Urothelium cell line (cell line): ENCODE measurements at regions not wholly inside any gene's neighbourhood (a gene's known extent, or its start where the extent isn't known, plus 50 kb on each side); places are given as distances from the start of the nearest gene placed in this dataset.
"Not testable (repeated sequence)": the region's sequence is repeated elsewhere in the genome, so short reads cannot be mapped to it uniquely, and the experiment has no call there.

ENCODE experiments used
- DNase-seq: peaks from one replicate; pipeline ENCODE4 v3.0.0; 2011; ENCODE audit warnings: low spot score, mixed read lengths
- FAIRE-seq: peaks from 2 replicates; lab custom pipeline; 2011; peaks lifted over from hg19 to GRCh38; lab: Jason Lieb, UNC

DNA sequence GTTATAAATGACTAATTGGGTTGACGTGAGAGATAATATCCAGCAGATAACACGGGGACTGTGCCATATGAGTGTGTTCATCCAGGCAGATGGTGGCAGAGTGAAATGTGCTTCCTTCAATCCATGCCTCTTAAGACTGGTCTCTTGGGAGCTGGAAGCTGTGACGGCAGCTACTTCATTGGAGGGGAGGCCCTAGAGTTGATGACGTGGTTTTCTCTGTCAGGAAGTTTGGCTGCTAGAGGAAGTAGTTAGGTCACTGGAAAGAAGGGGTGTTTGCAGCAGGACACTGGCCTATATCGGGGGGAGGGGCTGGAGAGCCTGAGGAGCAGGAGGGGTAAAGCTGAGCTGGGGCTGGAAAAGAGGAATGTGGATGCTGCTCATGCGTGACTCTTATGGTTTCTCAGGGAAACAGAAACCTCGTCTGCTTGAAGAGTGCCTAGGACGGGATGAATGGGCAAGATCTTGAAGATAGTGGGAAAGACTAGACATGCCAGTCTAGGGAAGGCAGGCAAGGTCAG is 3051.6 kb downstream of the RPIA start:
- FAIRE-seq, DNase-seq: not testable (repeated sequence)

- not testable (repeated sequence) for FAIRE-seq, DNase-seq
Observed at GRCh38 chr2:91743910-91744309, 3052.4 kb downstream of the RPIA start.

GRCh38 chr2:91744700-91745141 is 3053.2 kb downstream of the RPIA start:
- not testable (repeated sequence) for DNase-seq, FAIRE-seq

GRCh38 chr2:91748902-91749301 is 3057.4 kb downstream of the RPIA start:
- no peak for FAIRE-seq
- DNase-seq: no peak

DNA sequence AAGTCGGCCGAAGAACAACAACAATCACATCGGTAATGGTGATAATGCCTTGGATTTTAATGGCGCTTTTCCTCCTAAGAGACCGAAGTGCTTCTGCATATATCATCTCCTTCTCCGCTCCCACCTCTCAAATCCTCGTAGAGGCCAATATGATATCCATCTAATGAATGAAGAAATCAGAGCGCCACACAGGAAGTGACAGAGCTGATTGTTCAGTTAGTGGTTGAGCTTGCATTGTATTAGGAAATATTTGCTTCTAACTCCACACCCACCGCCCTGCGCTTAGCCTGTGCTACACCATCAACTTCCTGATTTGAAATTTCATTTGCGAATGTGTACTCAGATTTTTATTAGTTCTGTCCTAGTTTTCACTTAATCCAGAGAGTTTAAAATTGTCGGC is 3058.2 kb downstream of the RPIA start:
- not testable (repeated sequence) for FAIRE-seq, DNase-seq

DNA sequence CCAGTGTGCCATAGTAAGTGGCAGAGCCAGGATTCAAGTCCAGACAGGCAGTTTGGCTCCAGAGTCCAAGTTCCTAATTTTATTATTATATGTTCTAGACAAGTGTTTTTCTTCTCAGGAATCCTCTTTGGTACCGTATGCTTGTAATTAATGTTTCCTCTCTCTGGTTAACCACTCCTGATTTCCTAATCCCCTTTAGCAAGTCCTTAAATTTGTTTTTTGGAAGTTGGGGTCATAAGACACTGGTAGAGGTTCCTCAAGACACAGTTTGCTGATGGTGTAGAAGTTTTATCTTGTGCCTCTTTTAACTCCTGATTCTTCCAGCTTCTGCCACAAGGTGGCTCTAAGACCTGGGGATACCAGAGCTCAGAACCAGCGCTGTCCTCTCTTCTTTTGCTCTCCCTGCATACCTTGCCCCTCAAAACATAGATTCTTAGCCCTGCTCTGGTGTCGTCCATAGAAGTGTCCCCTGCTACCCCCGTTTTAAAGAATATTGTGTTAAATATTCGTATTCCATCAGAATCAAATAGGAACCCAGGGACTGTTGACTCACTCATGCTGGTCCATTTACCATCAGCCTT is 3068.0 kb downstream of the RPIA start:
- DNase-seq, FAIRE-seq: not testable (repeated sequence)

DNA sequence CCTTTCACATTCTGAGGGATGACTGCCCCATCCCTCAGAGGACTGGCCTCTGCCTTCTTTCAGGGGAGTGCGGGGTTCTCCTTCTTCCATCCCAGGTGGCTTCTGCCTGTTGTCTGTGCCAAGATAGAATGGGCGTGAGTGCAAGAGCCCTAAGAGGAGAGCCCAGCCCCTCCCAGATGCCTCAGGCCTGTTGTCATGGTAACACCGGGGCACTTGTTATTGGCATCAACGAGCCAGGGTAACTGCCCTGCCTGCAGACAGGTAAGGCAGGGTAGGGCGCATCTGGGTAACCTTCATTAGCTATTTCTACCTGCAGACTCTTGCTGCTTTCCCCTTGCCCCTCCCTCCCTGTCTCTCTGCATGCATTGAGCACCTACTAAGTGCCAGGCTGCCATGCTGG is 3069.2 kb downstream of the RPIA start:
- not testable (repeated sequence) for FAIRE-seq, DNase-seq

DNA sequence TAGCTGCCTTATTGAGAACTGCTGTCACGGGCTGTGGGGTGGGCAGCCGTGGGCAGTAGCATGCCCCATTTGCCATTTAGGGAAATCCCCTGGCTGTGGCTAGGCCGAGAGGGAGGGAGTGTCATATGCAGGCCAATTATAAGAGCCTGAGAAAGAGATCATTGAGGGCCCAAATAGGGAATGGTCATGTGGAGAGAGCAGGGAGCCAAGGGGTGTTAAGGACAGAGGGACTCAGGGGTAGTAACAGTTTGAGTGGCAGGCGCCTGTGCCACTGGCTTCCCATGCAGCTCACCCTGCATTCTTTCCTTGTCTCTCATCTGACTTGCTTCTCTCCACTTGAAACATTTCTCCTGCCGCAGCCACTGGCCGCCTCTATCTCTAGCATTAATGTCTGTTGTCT is 3070.8 kb downstream of the RPIA start:
- DNase-seq, FAIRE-seq: not testable (repeated sequence)

GRCh38 chr2:91763710-91764109 is 3072.2 kb downstream of the RPIA start:
- FAIRE-seq: not testable (repeated sequence)

DNA sequence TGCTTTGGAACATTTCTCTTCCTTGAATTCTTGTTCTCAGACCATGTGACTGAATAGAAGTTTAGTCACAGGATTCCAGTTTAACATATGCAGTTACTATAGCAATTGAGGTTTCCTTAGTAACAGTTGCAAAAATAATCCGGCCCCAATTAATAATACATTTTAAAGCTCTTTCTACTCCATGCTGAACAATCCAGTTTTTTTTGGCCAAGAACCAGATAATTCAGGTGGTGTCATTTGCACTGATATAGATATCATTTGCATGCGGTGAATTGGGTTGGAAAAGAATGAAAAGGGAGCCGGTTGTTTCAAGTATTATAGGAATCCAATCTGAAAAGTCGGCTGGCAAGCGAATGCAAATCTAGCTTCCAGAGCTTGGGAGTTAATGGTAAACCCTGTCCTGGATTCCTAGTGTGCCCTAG is 3073.1 kb downstream of the RPIA start:
- DNase-seq, FAIRE-seq: not testable (repeated sequence)

More at GRCh38 chr2:91763710-91764109, 3072.2 kb downstream of the RPIA start:
- not testable (repeated sequence) for DNase-seq

DNA sequence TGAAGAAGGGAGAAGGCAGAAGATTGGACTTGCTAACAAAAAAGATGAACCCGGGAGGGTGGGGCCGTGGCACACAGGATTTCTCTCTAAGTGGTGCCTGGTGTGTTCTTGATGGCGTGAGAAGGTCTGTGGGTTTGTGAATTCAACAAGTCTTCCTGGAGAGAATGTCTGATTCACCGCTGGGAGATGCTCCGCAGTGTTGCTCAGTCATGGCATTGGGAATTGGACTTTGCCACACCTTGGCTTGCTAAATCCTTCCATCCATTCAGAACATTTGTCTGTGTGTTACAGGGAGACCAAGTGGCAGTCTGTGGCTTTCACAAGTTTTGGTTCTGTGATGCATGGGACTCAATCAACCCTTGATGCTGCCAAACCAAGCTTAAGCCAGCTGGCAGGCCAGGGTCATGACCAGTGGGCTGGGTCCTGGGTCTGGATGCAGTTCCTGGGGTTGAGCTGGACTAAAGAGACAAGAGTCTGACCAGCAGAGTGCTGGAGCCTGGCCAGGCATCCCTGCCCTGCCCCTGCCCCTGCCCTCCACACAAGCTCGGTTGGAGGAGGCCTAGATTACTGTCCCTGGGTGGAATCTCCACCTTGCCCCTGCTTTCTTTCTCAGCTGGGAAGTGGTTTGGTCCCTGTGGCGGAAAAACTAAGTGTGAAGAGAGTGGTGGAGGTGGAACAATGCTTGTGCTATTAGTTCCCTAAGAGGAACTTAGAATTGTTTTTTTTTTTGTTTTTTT is 3073.7 kb downstream of the RPIA start:
- FAIRE-seq: peak; percentile 85
- not testable (repeated sequence) for DNase-seq

DNA sequence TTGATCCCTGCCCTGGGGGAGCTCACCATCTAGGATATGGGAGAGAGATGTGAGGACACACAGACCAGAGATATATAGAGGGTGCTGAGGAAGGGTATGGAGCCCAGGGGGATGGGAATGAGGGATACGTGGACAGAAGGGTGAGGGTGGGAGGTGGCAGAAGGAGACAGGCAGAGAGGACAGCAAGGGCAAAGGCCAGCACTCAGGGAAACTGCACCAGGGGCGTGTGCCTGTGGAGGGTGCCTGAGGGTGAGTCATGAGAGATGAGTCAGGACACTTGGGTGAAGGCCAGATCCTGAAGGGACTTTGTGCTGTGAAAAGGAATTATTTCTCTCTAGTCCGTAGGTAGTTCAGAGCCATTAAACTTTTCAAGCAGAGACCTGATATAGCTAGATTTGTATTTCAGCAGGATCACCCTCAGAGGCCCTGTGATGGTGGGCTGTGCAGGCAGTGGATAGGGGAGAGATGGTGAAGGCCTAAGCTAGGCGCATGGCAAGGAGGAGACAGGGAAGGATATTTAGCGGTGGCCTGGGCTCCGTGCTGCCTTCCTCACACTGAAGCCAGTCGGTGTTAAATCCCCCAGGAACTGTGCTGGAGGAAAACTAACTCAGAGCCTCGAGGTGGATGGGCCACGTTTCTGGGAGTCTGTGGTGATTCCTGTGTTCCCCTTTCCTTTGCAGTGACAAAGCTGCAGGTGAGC is 3075.0 kb downstream of the RPIA start:
- DNase-seq (peak; percentile 83), FAIRE-seq (peak; percentile 94)

DNA sequence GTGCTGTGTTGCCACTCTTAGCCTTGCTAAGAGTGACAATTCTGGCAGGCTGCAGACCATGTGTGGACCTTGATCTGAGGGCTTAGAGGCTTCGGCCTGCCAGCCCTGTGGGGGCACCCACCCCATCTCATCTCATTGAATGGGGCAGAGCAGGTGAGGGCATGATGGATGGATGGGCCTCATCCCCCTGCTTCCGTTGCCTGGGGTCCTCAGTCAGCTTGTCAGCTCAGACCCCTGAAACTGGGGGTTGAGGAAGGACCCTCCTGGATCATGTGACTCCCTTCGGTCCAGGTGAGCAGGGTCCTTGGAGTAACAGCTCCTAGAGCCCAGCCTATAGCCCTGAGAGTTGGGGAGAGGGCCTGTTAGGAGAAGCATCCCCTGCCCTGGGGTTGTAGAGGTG is 3076.8 kb downstream of the RPIA start:
- not testable (repeated sequence) for FAIRE-seq, DNase-seq

DNA sequence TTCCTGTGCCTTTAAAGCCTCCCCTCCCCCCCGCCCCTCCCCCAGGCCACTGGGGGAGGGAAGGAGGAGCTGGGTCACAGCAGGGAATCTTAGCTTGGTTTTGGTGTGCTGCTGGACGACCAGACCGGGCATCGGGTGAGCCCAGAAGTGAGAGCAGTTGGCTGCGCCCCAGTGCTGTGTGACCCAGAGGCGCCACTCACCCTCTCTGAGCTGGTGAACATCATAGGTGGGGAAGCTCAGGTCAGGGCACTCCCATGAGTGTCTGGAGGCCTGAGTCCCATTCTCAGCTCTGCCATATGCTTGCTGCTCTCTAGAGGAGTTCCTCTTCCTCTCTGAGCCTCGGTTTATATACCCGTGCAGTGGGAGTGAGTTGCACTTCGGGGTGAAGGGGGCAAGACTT is 3077.5 kb downstream of the RPIA start:
- DNase-seq, FAIRE-seq: not testable (repeated sequence)

DNA sequence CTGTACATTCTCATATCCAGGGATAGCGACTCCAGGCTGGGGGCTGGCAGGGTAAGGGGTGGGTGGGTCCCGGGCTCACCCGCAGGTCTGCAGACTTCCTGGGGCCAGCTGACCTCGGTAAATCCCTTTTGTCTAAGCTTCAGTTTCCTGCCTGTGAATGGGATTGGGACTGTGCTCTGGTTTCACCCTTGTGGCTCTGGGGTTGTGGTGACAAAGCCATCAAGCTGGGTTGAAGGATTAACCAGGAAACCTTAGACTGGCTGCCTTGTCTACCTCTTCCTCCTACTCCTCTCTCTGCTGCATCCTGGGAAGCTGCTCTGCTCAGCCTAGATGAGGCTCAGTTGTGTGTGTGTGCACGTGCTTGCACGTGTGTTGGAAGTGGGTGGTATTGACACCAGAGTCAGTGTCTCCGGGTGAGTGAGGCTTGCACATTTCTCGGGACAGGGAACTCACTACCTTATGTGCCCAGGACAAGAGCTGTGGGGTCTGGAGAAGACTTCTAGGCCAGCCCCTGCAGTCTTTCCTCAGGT is 3078.6 kb downstream of the RPIA start:
- DNase-seq, FAIRE-seq: not testable (repeated sequence)

- not testable (repeated sequence) for DNase-seq, FAIRE-seq
Observed at GRCh38 chr2:91771604-91772003, 3080.1 kb downstream of the RPIA start.

DNA sequence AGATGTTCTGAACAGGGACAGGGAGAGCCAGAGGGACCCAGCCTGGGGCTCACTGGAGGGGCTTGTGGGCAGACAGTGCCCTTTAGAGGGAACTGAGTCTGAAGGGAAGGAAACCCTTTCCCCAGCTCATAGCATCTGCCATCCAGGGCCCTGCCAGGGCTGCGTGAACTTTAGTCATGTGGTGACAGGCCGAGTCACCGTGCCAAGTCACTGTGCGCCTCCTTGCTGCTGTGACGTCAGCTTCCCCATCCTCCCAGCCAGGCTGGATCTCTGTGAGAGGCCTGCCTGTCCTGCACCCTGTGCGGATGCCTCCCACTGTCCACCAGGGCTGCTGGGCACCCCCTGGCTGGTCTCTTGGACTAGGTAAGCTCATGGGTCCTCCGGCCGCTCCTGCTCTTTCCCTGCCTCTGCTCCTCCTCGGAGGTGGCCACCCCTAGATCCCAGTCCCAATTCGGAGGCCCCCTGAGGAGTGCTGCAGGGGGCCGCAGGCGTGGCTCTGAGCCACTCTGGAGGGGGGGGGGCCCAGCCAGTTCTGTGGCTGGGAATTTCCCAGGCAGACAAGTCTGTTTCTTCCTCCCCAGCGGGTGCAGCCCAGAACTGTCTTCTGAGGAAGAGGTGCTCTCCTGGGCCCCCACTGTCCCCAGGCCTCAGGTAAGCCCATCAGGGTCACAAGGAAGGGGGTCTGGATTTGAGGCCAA is 3080.9 kb downstream of the RPIA start:
- FAIRE-seq, DNase-seq: not testable (repeated sequence)

- not testable (repeated sequence) for FAIRE-seq, DNase-seq
Observed at GRCh38 chr2:91773810-91774209, 3082.3 kb downstream of the RPIA start.

- FAIRE-seq, DNase-seq: not testable (repeated sequence)
Observed at GRCh38 chr2:91775193-91775592, 3083.7 kb downstream of the RPIA start.

DNA sequence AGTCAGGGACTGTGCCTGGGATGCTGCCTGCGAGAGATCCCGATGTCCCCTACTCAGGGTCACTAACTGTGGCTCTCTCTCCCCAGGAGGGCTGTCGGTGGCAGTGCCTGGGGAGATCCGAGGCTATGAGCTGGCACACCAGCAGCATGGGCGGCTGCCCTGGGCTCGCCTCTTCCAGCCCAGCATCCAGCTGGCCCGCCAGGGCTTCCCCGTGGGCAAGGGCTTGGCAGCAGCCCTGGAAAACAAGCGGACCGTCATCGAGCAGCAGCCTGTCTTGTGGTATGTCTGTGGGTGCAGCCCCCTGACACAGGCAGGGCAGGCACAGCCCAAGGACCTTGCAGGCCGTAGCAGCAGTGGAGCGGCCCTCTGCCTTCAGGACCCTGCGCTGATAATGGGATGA is 3088.9 kb downstream of the RPIA start:
- FAIRE-seq, DNase-seq: not testable (repeated sequence)
